Prostate gland (tissue), 2 donors: ENCODE measurements at regions not wholly inside any gene's neighbourhood (a gene's known extent, or its start where the extent isn't known, plus 50 kb on each side); places are given as distances from the start of the nearest gene placed in this dataset.

Experiments used
- CTCF ChIP-seq, 4 experiments: fragments of 200-600 bp in 2 of 4; fragments of 450-650 bp in 2 of 4; sonication (generic) in 2 of 4; IDR thresholded peaks; 1 replicate in 3 of 4; 2 replicates in 1 of 4; pipeline ENCODE4 v1.5.1; 2016 to 2019; ENCODE audit warnings: antibody characterized with exemption in 4 of 4, mild to moderate bottlenecking in 2 of 4, moderate library complexity in 2 of 4
- POLR2A ChIP-seq: fragments of 450-650 bp; IDR thresholded peaks from one replicate; pipeline ENCODE4 v1.6.1; 2016; ENCODE audit warnings: antibody characterized with exemption, mild to moderate bottlenecking
- POLR2AphosphoS5 ChIP-seq: sonication (generic); formaldehyde crosslinking; IDR thresholded peaks from one replicate; pipeline ENCODE4 v1.6.1; 2017; ENCODE audit warnings: antibody characterized with exemption

- TF ChIP-seq CTCF (IDR thresholded peaks at IDR 0.05): no peak
- TF ChIP-seq POLR2AphosphoS5: no peak
- no peak for TF ChIP-seq POLR2A
Measured at GRCh38 chr3:163735394-163735793, 1342.9 kb downstream of the SI start.
